OCI-LY1 (cell line): ENCODE measurements at regions not wholly inside any gene's neighbourhood (a gene's known extent, or its start where the extent isn't known, plus 50 kb on each side); places are given as distances from the start of the nearest gene placed in this dataset.

ENCODE experiments used
- H2AFZ ChIP-seq: fragments of 200-600 bp; sonication (generic), shearing (Covaris generic); 2 replicates; pipeline ENCODE4 v1.6.0; 2014; ENCODE audit warnings: antibody characterized with exemption, mild to moderate bottlenecking, low read length
- H3F3A ChIP-seq: fragments of 200-600 bp; sonication (generic), shearing (Covaris generic); 2 replicates; pipeline ENCODE4 v1.6.0; 2014; ENCODE audit warnings: mild to moderate bottlenecking, antibody characterized with exemption, low read length, moderate library complexity; ENCODE audit not compliant: insufficient read depth
- H3K27ac ChIP-seq: fragments of 200-600 bp; sonication (generic); 2 replicates; pipeline ENCODE4 v1.5.1; 2014; ENCODE audit warnings: low read length, mixed run types, mild to moderate bottlenecking, low read depth; ENCODE audit not compliant: poor library complexity, severe bottlenecking
- H3K27me3 ChIP-seq: fragments of 200-600 bp; sonication (generic); 2 replicates; pipeline ENCODE4 v1.6.0; 2014; ENCODE audit warnings: antibody characterized with exemption, mild to moderate bottlenecking, low read length, moderate library complexity; ENCODE audit not compliant: insufficient read depth
- H3K36me3 ChIP-seq: fragments of 200-600 bp; sonication (generic); 2 replicates; pipeline ENCODE4 v1.6.1; 2014; ENCODE audit warnings: mild to moderate bottlenecking, antibody characterized with exemption, low read length, moderate library complexity, mixed read lengths; ENCODE audit not compliant: insufficient read depth
- H3K4me1 ChIP-seq: fragments of 200-600 bp; sonication (generic); 2 replicates; pipeline ENCODE4 v1.5.1; 2014; ENCODE audit warnings: mild to moderate bottlenecking, low read length, moderate library complexity; ENCODE audit not compliant: insufficient read depth, severe bottlenecking
- H3K4me2 ChIP-seq: fragments of 200-600 bp; sonication (generic), shearing (Covaris generic); 2 replicates; pipeline ENCODE4 v1.6.1; 2014; ENCODE audit warnings: low read length
- H3K4me3 ChIP-seq: fragments of 200-600 bp; sonication (generic); 2 replicates; pipeline ENCODE4 v1.5.1; 2014; ENCODE audit warnings: low read length, low read depth, mild to moderate bottlenecking, mixed read lengths; ENCODE audit not compliant: poor library complexity, severe bottlenecking
- H3K79me2 ChIP-seq: fragments of 200-600 bp; shearing (Covaris generic); 2 replicates; pipeline ENCODE4 v1.6.1; 2016; ENCODE audit warnings: mixed run types, low read length, mixed read lengths; ENCODE audit not compliant: insufficient read depth
- H3K9ac ChIP-seq: fragments of 200-600 bp; sonication (generic), shearing (Covaris generic); 2 replicates; pipeline ENCODE4 v1.6.1; 2014; ENCODE audit warnings: mild to moderate bottlenecking, low read length, mixed read lengths
- H3K9me2 ChIP-seq: fragments of 200-600 bp; sonication (generic), shearing (Covaris generic); 2 replicates; pipeline ENCODE4 v1.6.1; 2014; ENCODE audit warnings: low read depth, mild to moderate bottlenecking, low read length, mixed read lengths
- H3K9me3 ChIP-seq: fragments of 200-600 bp; shearing (Covaris generic); 2 replicates; pipeline ENCODE4 v1.6.1; 2014; ENCODE audit warnings: low read length, mixed read lengths
- H4K20me1 ChIP-seq: fragments of 200-600 bp; sonication (generic), shearing (Covaris generic); 2 replicates; pipeline ENCODE4 v1.6.0; 2016; ENCODE audit warnings: mild to moderate bottlenecking, low read length; ENCODE audit not compliant: insufficient read depth
- CTCF ChIP-seq: fragments of 200-600 bp; sonication (generic), shearing (Covaris generic); IDR thresholded peaks from 2 replicates; pipeline ENCODE4 v1.5.1; 2017; ENCODE audit warnings: mild to moderate bottlenecking, antibody characterized with exemption, low read length, moderate library complexity, mixed read lengths
- EZH2 ChIP-seq: fragments of 200-600 bp; sonication (generic), shearing (Covaris generic); IDR thresholded peaks from 2 replicates; pipeline ENCODE4 v1.8.0; 2017; ENCODE audit warnings: borderline replicate concordance, mixed run types, mild to moderate bottlenecking, antibody characterized with exemption, low read length, moderate library complexity, mixed read lengths

- no peaks in the 10 kb centered on the region for H3K79me2 ChIP-seq
- H3K4me2 ChIP-seq = no peak overlapping the region
- H3K4me3 ChIP-seq = no peak overlapping the region
- no peak overlapping the region for H3K9ac ChIP-seq
- no peaks in the 10 kb centered on the region for H3K9me3 ChIP-seq
- no peaks in the 10 kb centered on the region for H3K4me1 ChIP-seq
- no peak overlapping the region for H2AFZ ChIP-seq
- H3K27ac ChIP-seq = no peak overlapping the region
- no peaks in the 10 kb centered on the region for H3K36me3 ChIP-seq
- H3F3A ChIP-seq = no peaks in the 10 kb centered on the region
- H3K9me2 ChIP-seq = no peaks in the 10 kb centered on the region
- no peaks in the 10 kb centered on the region for H3K27me3 ChIP-seq
- H4K20me1 ChIP-seq = no peaks in the 10 kb centered on the region
- no peak for TF ChIP-seq EZH2
- no peak for TF ChIP-seq CTCF
These were observed 53.8 kb upstream of the LSM6 start for GRCh38 chr4:146121757-146122156.

- H4K20me1 ChIP-seq = no peaks in the 10 kb centered on the region
- no peak overlapping the region for H2AFZ ChIP-seq
- no peak for TF ChIP-seq EZH2
- TF ChIP-seq CTCF = no peak
- H3K27me3 ChIP-seq = no peaks in the 10 kb centered on the region
- H3K4me1 ChIP-seq = no peaks in the 10 kb centered on the region
- no peak overlapping the region for H3K4me2 ChIP-seq
- H3K9ac ChIP-seq = no peak overlapping the region
- no peaks in the 10 kb centered on the region for H3K9me2 ChIP-seq
- no peaks in the 10 kb centered on the region for H3K36me3 ChIP-seq
- no peaks in the 10 kb centered on the region for H3K9me3 ChIP-seq
- no peaks in the 10 kb centered on the region for H3F3A ChIP-seq
- H3K79me2 ChIP-seq = no peaks in the 10 kb centered on the region
- H3K27ac ChIP-seq = no peak overlapping the region
- no peak overlapping the region for H3K4me3 ChIP-seq
These were observed 55.6 kb upstream of the LSM6 start for GRCh38 chr4:146119845-146120404.

DNA sequence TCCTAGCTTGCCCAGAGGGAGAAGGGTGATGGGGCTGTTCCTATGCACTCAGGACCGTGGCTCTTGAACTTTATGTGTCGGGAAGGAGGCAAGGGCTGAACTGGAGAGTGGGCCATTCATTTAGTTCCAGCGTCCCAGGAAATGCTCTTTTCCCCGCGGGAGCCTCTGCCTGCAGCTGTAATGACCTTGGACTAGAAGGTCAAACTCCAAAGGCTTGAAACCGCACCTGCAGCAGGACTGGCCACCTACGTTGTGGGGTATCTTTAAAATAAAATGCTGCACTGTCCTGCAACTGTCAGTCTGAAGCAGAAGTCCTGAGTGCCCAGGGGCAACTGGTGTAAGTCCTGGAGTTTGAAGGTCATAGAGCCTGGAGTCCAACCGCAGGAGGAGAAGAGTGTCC is 61.5 kb upstream of the LSM6 start:
- Histone ChIP-seq H2AFZ (no peak overlapping the region), H3K9me3 (no peaks in the 10 kb centered on the region)

More for the DNA sequence above, 61.5 kb upstream of the LSM6 start:
- no peaks in the 10 kb centered on the region for H3K27me3 ChIP-seq
- H3K4me1 ChIP-seq = no peaks in the 10 kb centered on the region
- H3K27ac ChIP-seq = no peak overlapping the region
- H3F3A ChIP-seq = no peaks in the 10 kb centered on the region
- H3K79me2 ChIP-seq = no peaks in the 10 kb centered on the region
- TF ChIP-seq EZH2 (no peak), CTCF (no peak)
- no peaks in the 10 kb centered on the region for H3K9me2 ChIP-seq
- H3K36me3 ChIP-seq = no peaks in the 10 kb centered on the region
- H3K4me3 ChIP-seq = no peak overlapping the region
- no peaks in the 10 kb centered on the region for H4K20me1 ChIP-seq
- no peak overlapping the region for H3K4me2 ChIP-seq
- H3K9ac ChIP-seq = no peak overlapping the region
